K562 (cell line): ENCODE measurements at regions not wholly inside any gene's neighbourhood (a gene's known extent, or its start where the extent isn't known, plus 50 kb on each side); places are given as distances from the start of the nearest gene placed in this dataset.

Experiments used
- ATAC-seq: fragments of 200-7000 bp; cut with Tn5 transposase; 3 replicates; pipeline ENCODE4 v1.9.1; 2020; ENCODE audit warnings: moderate library complexity
- BruUV-seq: library from RNA; stranded (reverse); fragments of 400-500 nt; replicated peaks from 2 replicates; lab custom pipeline; 2021; lab: Mats Ljungman, UMichigan
- CTCF ChIA-PET: fragments of 300-600 bp; formaldehyde crosslinking; extraction: SDS; loops from one replicate; lab custom pipeline; 2021; ENCODE audit warnings: low intra/inter-chr PET ratio; lab: Yijun Ruan, JAX
- POLR2A ChIA-PET: fragments of 300-600, 350-650 bp; sonication (Branson Sonifier 250); formaldehyde crosslinking; extraction: SDS; loops from one replicate; lab custom pipeline; 2021; ENCODE audit warnings: antibody characterized with exemption, inconsistent platforms; lab: Yijun Ruan, JAX
- DNase-seq, 4 experiments: peaks; one replicate each; pipeline versions ENCODE4 v3.0.0 to v3.0.0-alpha.2; 2011 to 2018; ENCODE audit warnings: low spot score in 3 of 4, mixed read lengths in 3 of 4; ENCODE audit errors: extremely low read depth in 1 of 4
- FAIRE-seq: peaks from 2 replicates; lab custom pipeline; 2011; peaks lifted over from hg19 to GRCh38; lab: Jason Lieb, UNC
- H2AFZ ChIP-seq: 2 replicates; pipeline ENCODE4 v1.6.0; 2011; ENCODE audit warnings: low read depth, low read length, control low read depth, inconsistent platforms
- H3K27ac ChIP-seq: fragments of 200-600 bp; 3 replicates; pipeline ENCODE4 v1.8.0; 2011; ENCODE audit warnings: low read depth, mild to moderate bottlenecking, control low read depth, inconsistent platforms, low read length, moderate library complexity, mixed read lengths; ENCODE audit errors: extremely low read depth
- H3K27me3 ChIP-seq, 2 experiments: fragments of 300-600 bp in 1 of 2; 2 replicates in 1 of 2; 3 replicates in 1 of 2; pipeline versions ENCODE4 v1.6.0 to v1.8.0; 2011; ENCODE audit warnings: inconsistent platforms in 2 of 2, low read length in 2 of 2, mild to moderate bottlenecking in 1 of 2, mixed read lengths in 1 of 2, moderate library complexity in 1 of 2; ENCODE audit not compliant: control insufficient read depth in 2 of 2, insufficient read depth in 2 of 2
- H3K36me3 ChIP-seq: fragments of 300-600 bp; 3 replicates; pipeline ENCODE4 v1.8.0; 2011; ENCODE audit warnings: mild to moderate bottlenecking, low read length, inconsistent platforms; ENCODE audit not compliant: control insufficient read depth, insufficient read depth
- H3K4me1 ChIP-seq, 2 experiments: fragments of 200-600 bp in 1 of 2; replicated peaks in 1 of 2; 2 replicates in 1 of 2; 3 replicates in 1 of 2; pipeline versions ENCODE4 v1.5.1 to v1.8.0; 2011; ENCODE audit warnings: inconsistent platforms in 2 of 2, low read length in 2 of 2, mild to moderate bottlenecking in 1 of 2, mixed read lengths in 1 of 2, moderate library complexity in 1 of 2; ENCODE audit not compliant: control insufficient read depth in 2 of 2, insufficient read depth in 2 of 2
- H3K4me2 ChIP-seq: 2 replicates; pipeline ENCODE4 v1.6.1; 2011; ENCODE audit warnings: low read length, control low read depth, inconsistent platforms, mixed read lengths; ENCODE audit not compliant: insufficient read depth
- H3K4me3 ChIP-seq: fragments of 200-600 bp; sonication (generic), shearing (Covaris generic); 2 replicates; pipeline ENCODE4 v1.5.1; 2016; ENCODE audit warnings: control low read depth, inconsistent platforms
- H3K79me2 ChIP-seq: fragments of 200-600 bp; 3 replicates; pipeline ENCODE4 v1.8.0; 2011; ENCODE audit warnings: low read length, inconsistent platforms; ENCODE audit not compliant: control insufficient read depth, insufficient read depth
- H3K9ac ChIP-seq, 2 experiments: 2 replicates each; pipeline versions ENCODE4 v1.6.0 to v1.6.1; 2011; ENCODE audit warnings: low read depth in 2 of 2, low read length in 2 of 2, control low read depth in 1 of 2, inconsistent platforms in 1 of 2, mild to moderate bottlenecking in 1 of 2, mixed read lengths in 1 of 2; ENCODE audit not compliant: insufficient read depth in 1 of 2
- H3K9me1 ChIP-seq: one replicate; pipeline ENCODE4 v1.6.0; 2011; ENCODE audit warnings: inconsistent platforms, mild to moderate bottlenecking, low read length, moderate library complexity; ENCODE audit not compliant: control insufficient read depth, insufficient read depth
- H3K9me3 ChIP-seq: replicated peaks from 2 replicates; pipeline ENCODE4 v1.5.1; 2011; ENCODE audit warnings: low read depth, low read length, inconsistent platforms; ENCODE audit not compliant: control insufficient read depth, insufficient read depth
- H4K20me1 ChIP-seq: replicated peaks from 2 replicates; pipeline ENCODE4 v1.6.1; 2011; ENCODE audit warnings: low read length, inconsistent platforms, mixed read lengths; ENCODE audit not compliant: control insufficient read depth, insufficient read depth
- BCOR ChIP-seq: fragments of 450-650 bp; IDR thresholded peaks from 2 replicates; pipeline ENCODE4 v1.6.1; 2016
- C11orf30 ChIP-seq: fragments of 450-650 bp; IDR thresholded peaks from 2 replicates; pipeline ENCODE4 v1.6.1; 2016; ENCODE audit warnings: low read depth, mild to moderate bottlenecking
- CREBBP ChIP-seq: IDR thresholded peaks from one replicate; pipeline ENCODE4 v1.6.1; 2012; ENCODE audit warnings: low read depth, mild to moderate bottlenecking, control low read depth, inconsistent platforms, low read length
- DIDO1 ChIP-seq: fragments of 450-650 bp; IDR thresholded peaks from 2 replicates; pipeline ENCODE4 v1.6.1; 2016; ENCODE audit warnings: low read depth, missing biosample characterization, missing genetic modification characterization
- ESRRB ChIP-seq: fragments of 250-450 bp; sonication (Bioruptor Pico); IDR thresholded peaks from 2 replicates; pipeline ENCODE4 v1.5.0; 2020; ENCODE audit warnings: mild to moderate bottlenecking, moderate library complexity, borderline replicate concordance
- MAFF ChIP-seq: IDR thresholded peaks from 2 replicates; pipeline ENCODE4 v1.6.1; 2012; ENCODE audit warnings: low read length, improper control_type of control experiment
- MAFG ChIP-seq: fragments of 450-650 bp; conservative IDR thresholded peaks from 2 replicates; pipeline ENCODE4 v1.6.1; 2016; ENCODE audit warnings: missing genetic modification characterization, missing compliant biosample characterization
- MAFK ChIP-seq: IDR thresholded peaks from 2 replicates; pipeline ENCODE4 v1.6.1; 2011; ENCODE audit warnings: low read length, improper control_type of control experiment
- NRF1 ChIP-seq, 2 experiments: fragments of 450-650 bp; IDR thresholded peaks in 1 of 2; conservative IDR thresholded peaks in 1 of 2; 2 replicates each; pipeline ENCODE4 v1.6.1; 2014; ENCODE audit warnings: mild to moderate bottlenecking in 2 of 2
- PBX2 ChIP-seq, 2 experiments: IDR thresholded peaks in 1 of 2; conservative IDR thresholded peaks in 1 of 2; 2 replicates each; pipeline ENCODE4 v1.6.1; 2016; ENCODE audit warnings: low read depth in 2 of 2, mild to moderate bottlenecking in 1 of 2, missing compliant biosample characterization in 1 of 2, missing genetic modification characterization in 1 of 2, moderate library complexity in 1 of 2
- POLR3A ChIP-seq: IDR thresholded peaks from 2 replicates; pipeline ENCODE4 v1.6.1; 2011; ENCODE audit warnings: borderline replicate concordance, mild to moderate bottlenecking, moderate library complexity; ENCODE audit not compliant: insufficient read length, insufficient read depth; ENCODE audit errors: extremely low read depth
- SIX5 ChIP-seq, 2 experiments: IDR thresholded peaks; 2 replicates each; pipeline ENCODE4 v1.6.1; 2011; ENCODE audit warnings: low read length in 2 of 2, borderline replicate concordance in 1 of 2, low read depth in 1 of 2, mild to moderate bottlenecking in 1 of 2, moderate library complexity in 1 of 2; ENCODE audit not compliant: insufficient read depth in 1 of 2
- SMC3 ChIP-seq: conservative IDR thresholded peaks from 2 replicates; pipeline ENCODE4 v1.6.1; 2011; ENCODE audit warnings: low read depth, low read length, improper control_type of control experiment; ENCODE audit not compliant: insufficient read depth
- TEAD4 ChIP-seq, 2 experiments: sonication (generic) in 1 of 2; formaldehyde crosslinking in 1 of 2; IDR thresholded peaks; 2 replicates each; pipeline versions ENCODE4 v1.6.1 to v1.8.0; 2012 to 2022; ENCODE audit warnings: borderline replicate concordance in 1 of 2, inconsistent platforms in 1 of 2, low read length in 1 of 2, mild to moderate bottlenecking in 1 of 2, missing genetic modification reagents in 1 of 2
- TSC22D4 ChIP-seq: fragments of 450-650 bp; IDR thresholded peaks from 2 replicates; pipeline ENCODE4 v1.6.1; 2016; ENCODE audit warnings: missing genetic modification characterization, missing biosample characterization, control low read depth
- ZNF316 ChIP-seq: fragments of 450-650 bp; IDR thresholded peaks from 2 replicates; pipeline ENCODE4 v1.6.1; 2016
- ZNF436 ChIP-seq: fragments of 250-450, 450-650 bp; sonication (Bioruptor Pico); formaldehyde crosslinking; IDR thresholded peaks from 2 replicates; pipeline ENCODE4 v1.7.0; 2020; ENCODE audit warnings: mild to moderate bottlenecking
- WGBS: fragments of 100-300 bp; shearing (Covaris generic); methylation state at CpG from one replicate; pipeline ENCODE4 v1.1.6; 2016; ENCODE audit warnings: low coverage, mixed read lengths; ENCODE audit not compliant: insufficient coverage; ENCODE audit errors: missing lambda C conversion rate; 5-methylcytosine and 5-hydroxymethylcytosine counted together
- in situ Hi-C: fragments of 300-500 bp; cut with MboI; formaldehyde crosslinking; loops from 4 replicates; pipeline ENCODE4 v1.15.0; 2018; ENCODE audit warnings: inconsistent platforms, mixed read lengths
- intact Hi-C: fragments of 100-400 bp; cut with micrococcal nuclease; formaldehyde crosslinking; loops from 2 replicates; pipeline ENCODE4 v1.14.2; 2022

GRCh38 chr16:48684148-48684547 is 74.2 kb upstream of the N4BP1 start:
- no peak for TF ChIP-seq ZNF436 (CRISPR knock-in tag)
- no peak for TF ChIP-seq TEAD4 (IDR thresholded peaks at IDR 0.05; ENCODE audit: low read length)
- no peak for TF ChIP-seq TEAD4 (CRISPR knock-in tag; IDR thresholded peaks at IDR 0.05; ENCODE audit: borderline replicate concordance)
- no peak for TF ChIP-seq ESRRB (CRISPR knock-in tag)
- no peak for TF ChIP-seq CREBBP
- peak; percentile 95 for TF ChIP-seq MAFG (tag)
- no peak for TF ChIP-seq POLR3A
- peak; percentile 94 for TF ChIP-seq C11orf30
- TF ChIP-seq PBX2 (CRISPR knock-in tag; IDR thresholded peaks at IDR 0.05; ENCODE audit: low read depth), result no peak
- no peak for TF ChIP-seq PBX2 (tag; conservative IDR thresholded peaks at IDR 0.05; ENCODE audit: low read depth)
- no peak for TF ChIP-seq DIDO1 (tag)
- peak; percentile 100 for TF ChIP-seq MAFK
- no peak for TF ChIP-seq NRF1 (conservative IDR thresholded peaks at IDR 0.05 in 1 of 2, IDR thresholded peaks at IDR 0.05 in 1 of 2)
- TF ChIP-seq BCOR, result no peak
- peak; percentile 97 for TF ChIP-seq ZNF316
- TF ChIP-seq SIX5 (IDR thresholded peaks at IDR 0.05; ENCODE audit: borderline replicate concordance in 1 of 2, insufficient read depth in 1 of 2, low read depth in 1 of 2, low read length in 2 of 2), result no peak
- TF ChIP-seq MAFF, result peak; percentile 99
- no peak for TF ChIP-seq TSC22D4 (tag)
- TF ChIP-seq SMC3, result no peak
- TF ChIP-seq, all 486 proteins: peak for 5
- H3K79me2 ChIP-seq, result no peaks in the 10 kb centered on the region
- intact Hi-C loops (no loop called here), in situ Hi-C loops (loop anchor here (5.0 kb wide), 1 partner anchor 303 kb away; no protein-coding TSS in a partner anchor)
- no peaks in the 10 kb centered on the region for H3K36me3 ChIP-seq
- DNase-seq, result no peak
- WGBS, result 0% methylated on average over 2 of the region's 2 CpGs
- no peak overlapping the region for H3K4me2 ChIP-seq
- BruUV-seq, result no TSS peak
- no peak overlapping the region for H3K9ac ChIP-seq
- no peaks in the 10 kb centered on the region for H3K9me1 ChIP-seq
- no peak overlapping the region for H3K27ac ChIP-seq
- H4K20me1 ChIP-seq, result no peaks in the 10 kb centered on the region
- ATAC-seq, result no peak
- FAIRE-seq, result no peak
- no peak overlapping the region for H3K4me3 ChIP-seq
- ChIA-PET CTCF (no interaction called here), POLR2A (no interaction called here)
- no peaks in the 10 kb centered on the region for H3K9me3 ChIP-seq
- no peak overlapping the region for H2AFZ ChIP-seq
- H3K4me1 ChIP-seq, result no peaks in the 10 kb centered on the region
- peaks cover 0 to 5% of the 10 kb centered on the region in 2 experiments; a peak in 1 of 5 replicates for H3K27me3 ChIP-seq
